HG03060 (cell line): ENCODE measurements at regions not wholly inside any gene's neighbourhood (a gene's known extent, or its start where the extent isn't known, plus 50 kb on each side); places are given as distances from the start of the nearest gene placed in this dataset.
"Not testable (repeated sequence)": the region's sequence is repeated elsewhere in the genome, so short reads cannot be mapped to it uniquely, and the experiment has no call there.

Experiments
- ATAC-seq: cut with Tn5 transposase; IDR thresholded peaks from one replicate; pipeline ENCODE4 v1.9.1; 2021; ENCODE audit warnings: low read depth, moderate number of reproducible peaks; ENCODE audit not compliant: unreplicated experiment

DNA sequence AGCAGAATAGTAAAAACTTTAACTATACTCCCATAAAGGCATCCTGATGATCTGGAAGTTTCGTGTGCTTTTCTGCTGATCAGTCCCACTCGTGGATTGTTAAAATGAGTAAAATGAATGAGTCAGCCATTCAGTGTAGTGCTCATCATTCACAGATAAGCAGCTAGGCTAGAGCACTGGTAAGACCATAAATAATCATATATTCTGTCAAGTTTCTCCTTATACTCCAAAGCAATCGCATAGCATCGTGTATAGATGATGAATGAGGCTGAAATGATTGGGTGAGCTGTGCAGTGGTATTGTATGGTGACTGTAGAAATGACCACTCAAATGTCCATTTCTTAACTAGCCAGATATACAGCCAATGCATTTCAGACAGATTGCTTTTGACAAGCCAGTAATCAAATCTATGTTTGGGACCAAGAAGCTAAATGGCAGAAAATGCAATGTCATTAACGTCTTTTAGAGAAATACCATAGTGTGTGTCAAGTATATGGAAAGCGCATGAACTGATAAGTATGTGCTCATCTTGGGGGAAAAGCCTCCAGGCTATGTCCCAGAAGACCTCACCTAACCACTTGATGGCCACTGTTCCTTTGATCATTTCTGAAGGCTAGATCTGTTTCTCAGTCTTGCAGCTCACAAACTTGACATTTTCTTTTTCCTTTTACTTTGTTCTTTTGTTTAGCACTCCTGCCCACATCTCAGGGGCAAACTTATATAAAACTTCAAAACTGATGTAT lies 227.2 kb upstream of the FAM3C start:
- no peak for ATAC-seq

DNA sequence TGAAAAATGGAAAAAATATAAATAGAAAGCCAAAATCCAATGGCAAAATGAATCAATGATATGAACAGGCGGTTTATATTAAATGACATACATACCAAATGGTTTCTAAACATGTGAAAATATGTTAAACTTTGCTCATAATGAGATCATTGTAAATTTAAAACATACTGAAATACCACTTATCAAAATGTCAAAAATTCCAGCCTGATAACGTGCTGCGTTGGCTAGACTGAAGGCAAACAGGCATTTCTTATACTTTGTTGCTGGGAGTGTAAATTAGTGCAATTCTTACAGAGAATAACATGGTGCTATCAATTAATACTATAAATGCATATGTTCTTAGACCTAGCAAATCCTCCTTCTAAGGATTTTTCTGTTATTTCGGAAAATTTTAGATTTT lies 225.8 kb upstream of the FAM3C start:
- no peak for ATAC-seq

DNA sequence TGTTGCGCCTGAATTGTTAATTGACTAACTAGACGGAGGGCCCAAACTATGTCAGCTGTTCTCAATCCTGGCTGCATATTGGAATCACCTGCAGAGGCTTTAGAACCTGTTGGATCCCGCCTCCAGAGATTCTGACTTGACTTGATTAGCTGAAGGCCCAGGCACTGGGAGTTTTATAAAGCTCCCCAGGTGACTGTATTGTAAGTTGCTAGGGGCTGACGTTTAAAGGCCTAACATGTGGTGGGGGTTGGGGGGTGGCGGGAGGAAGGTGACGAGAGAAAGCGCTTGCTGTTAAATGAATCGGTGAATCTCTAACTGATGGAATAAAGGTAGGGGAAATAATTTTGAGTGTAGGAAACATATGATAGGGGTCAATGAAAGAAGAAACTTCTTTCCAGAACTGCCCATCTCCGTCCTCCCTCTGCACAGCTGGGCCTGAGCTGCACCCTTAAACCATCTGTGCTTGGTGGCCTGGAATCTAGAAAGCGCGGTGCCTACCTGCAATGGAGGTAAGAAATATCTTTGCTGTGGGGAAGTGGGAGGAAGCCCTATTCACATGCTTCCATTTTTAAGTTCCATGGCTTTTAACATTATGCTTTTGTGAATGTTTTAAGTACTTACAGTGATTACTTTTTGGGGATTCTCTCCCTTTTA lies 225.0 kb upstream of the FAM3C start:
- no peak for ATAC-seq

DNA sequence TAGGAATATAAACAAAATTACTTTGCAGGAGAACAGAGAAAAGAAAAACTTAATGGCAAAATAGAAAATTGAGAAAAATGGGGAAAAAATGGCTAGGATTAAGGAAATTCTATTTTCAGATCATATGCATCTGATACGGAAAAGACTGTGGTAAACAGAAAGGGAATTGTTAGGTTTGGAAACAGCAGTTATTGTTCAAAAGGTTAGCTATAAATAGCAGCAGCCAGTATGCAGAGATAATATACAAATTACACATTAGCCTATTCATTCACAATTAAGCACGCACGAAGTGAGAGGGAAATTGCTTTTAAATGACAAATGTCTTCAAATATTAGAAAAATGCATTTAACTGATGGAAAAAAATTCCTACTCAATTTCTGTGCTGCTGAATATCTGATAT lies 224.1 kb upstream of the FAM3C start:
- ATAC-seq: no peak

DNA sequence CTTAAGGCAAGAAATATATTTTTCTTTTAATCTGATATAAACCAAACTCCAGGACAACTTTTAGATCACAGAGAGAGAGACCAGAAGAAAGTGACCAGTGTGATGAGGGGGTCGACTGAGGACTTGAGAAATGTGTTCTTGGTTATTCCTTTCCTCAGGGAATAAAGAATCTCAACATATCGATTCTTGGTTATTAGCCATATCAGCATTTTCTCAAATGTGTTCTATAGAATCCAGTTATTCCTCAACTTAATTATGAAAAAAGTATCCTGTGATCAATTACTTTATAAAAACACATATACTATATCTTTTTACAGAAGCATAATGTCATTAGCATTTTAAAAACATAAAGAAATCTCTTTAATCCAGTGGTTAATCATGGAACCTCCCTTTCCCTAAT lies 222.1 kb upstream of the FAM3C start:
- no peak for ATAC-seq

DNA sequence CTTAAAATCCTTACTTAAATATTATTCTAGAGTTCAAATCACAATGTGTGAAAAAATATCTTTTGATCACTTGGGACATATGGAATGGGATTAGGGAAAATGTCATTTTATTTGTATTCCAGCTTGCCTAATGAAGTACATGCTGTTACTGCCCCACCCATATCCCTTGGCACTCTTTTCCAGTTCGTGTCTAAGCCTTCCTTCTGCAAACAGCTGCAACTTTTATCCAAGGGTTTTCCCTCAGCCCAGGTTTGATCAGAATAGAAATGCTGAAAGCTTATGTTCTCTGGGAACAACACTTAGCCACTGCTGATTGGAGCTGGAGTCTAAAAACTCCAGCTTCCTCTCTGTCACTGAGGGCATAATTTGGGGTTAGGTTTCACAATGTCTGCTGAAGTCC lies 214.1 kb upstream of the FAM3C start:
- no peak for ATAC-seq

DNA sequence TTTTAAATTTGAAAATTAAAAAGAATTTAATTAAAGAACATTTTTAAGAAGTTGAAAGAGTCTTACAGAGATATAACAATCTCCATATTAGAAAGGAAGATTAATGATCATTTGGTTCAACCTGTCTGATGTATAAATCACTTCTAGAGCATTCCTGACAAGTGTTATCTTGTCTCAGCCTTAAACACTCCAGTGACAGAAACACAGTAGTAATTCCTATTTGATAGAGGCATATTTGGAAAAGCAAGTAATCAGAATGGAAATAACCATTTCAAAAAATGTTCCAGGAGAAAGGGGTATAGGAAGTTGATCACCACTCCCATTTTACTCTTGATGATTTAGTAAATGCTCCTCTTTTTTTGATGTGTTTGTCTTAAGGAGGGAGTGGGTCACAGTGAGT lies 213.1 kb upstream of the FAM3C start:
- no peak for ATAC-seq

DNA sequence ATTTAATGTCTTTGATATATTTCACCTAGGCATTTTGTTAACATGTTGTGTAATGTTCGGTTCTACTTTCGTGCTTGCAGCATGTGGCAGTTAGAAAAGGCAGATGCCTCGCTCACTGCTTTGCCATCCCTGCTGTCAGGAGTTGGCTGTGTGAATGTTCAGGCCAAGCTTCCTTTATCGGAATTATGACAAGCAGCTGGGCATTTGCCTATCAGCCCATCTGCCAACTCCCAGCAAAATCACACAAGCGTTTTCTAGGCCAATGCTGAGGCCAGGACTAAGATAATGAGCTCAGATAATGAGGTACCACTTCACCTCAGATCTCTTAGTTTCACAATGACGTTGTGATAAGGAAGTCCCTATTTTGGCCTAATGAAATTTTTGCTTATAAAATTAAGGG lies 212.7 kb upstream of the FAM3C start:
- no peak for ATAC-seq

DNA sequence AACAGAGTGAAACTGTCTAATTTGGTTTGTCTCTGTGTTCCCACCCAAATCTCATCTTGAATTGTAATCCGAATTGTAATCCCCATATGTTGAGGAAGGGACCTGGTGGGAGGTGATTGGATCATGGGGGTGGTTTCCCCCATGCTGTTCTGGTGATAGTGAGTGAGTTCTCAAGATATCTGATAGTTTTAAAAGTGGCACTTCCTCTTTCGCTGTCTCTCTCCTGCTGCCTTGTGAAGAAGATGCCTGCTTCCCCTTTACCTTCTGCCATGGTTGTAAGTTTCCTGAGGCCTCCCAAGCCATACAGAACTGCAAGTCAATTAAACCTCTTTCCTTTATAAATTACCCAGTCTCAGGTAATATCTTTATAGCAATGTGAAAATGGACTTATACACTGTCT lies 212.1 kb upstream of the FAM3C start:
- ATAC-seq: not testable (repeated sequence)

DNA sequence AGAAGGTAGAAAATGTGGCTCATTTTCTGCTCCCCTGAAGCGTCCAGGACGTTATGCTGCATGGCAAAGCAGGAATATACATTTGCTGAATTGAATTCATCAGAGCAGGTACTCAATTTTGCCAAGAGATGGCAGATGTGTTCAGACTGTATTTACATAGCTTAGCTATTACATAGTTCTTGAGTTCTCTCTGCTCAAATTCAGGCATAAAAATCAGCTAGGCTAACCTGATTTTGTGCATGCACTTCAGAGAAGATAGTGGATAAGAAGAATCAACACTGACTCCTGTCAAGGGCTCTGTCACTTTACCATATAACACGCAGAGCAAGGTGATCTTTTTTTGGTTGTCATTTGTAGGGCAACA lies 209.2 kb upstream of the FAM3C start:
- no peak for ATAC-seq

DNA sequence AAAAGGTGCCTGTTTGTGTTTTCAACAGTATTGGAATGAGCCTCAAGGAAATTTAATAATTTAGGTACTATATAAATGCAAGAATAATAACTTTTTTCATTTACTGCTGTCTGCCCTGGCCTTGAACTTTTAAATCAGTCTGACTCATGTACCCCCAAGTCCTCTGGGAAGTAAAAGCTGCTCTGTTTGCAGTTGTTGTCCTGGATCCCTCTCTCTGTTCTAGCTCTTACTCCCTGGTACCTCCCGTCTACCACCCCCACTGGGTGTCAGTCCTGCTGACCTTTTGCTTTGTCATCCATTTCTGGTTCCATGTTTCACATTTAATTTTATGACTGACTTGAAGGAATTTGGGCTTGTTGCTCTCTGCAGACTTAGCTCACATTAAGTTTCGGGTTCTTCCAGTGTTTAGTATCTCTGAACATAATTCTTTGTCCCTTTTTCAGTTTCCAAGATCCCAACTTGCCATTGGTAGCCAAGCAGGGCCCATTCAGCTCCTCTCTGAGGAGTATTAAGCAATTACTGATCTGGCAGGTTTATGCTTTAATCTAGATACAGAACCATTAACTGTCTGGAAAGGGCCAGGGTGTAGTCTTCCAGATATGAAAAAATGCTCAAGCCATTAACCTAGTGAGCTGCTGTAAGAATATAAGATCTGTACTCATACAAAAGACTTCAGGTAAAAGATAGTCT lies 208.7 kb upstream of the FAM3C start:
- no peak for ATAC-seq

DNA sequence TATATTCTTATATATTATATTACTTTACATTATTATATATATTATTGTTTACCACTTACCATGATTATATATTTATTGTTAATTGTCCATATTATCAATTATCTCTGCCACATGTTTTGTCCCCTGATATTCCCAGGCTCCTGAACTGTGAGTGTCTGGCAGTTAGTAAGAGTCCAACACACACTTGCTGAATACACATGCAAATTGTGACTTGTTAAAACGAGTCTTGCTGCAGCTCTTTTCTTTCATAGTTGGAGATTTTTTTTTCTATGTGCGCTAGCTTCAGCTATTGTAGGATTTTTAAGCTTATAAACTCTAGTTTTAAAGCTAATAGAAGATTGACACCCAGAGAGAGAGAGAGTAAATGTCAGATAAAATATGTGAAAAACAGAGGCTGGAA lies 207.8 kb upstream of the FAM3C start:
- no peak for ATAC-seq

DNA sequence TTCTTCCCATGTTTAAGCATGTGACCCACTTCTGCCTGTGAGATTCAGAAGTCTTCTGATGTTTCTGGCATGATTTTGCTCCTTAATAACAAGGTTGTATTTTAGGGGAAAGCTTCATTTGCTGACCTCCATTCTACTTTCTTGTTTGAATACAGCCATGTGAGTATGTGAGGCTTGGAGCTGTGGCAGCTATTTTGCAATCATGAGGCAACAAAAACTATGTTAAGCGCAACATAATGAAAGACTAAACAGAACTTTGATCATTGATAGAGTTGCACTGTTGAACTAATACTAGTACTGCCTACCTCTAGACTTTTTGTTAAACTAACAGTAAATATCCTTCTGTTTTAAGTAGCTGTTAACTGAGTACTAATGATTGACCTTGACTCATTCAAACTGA lies 203.8 kb upstream of the FAM3C start:
- no peak for ATAC-seq

DNA sequence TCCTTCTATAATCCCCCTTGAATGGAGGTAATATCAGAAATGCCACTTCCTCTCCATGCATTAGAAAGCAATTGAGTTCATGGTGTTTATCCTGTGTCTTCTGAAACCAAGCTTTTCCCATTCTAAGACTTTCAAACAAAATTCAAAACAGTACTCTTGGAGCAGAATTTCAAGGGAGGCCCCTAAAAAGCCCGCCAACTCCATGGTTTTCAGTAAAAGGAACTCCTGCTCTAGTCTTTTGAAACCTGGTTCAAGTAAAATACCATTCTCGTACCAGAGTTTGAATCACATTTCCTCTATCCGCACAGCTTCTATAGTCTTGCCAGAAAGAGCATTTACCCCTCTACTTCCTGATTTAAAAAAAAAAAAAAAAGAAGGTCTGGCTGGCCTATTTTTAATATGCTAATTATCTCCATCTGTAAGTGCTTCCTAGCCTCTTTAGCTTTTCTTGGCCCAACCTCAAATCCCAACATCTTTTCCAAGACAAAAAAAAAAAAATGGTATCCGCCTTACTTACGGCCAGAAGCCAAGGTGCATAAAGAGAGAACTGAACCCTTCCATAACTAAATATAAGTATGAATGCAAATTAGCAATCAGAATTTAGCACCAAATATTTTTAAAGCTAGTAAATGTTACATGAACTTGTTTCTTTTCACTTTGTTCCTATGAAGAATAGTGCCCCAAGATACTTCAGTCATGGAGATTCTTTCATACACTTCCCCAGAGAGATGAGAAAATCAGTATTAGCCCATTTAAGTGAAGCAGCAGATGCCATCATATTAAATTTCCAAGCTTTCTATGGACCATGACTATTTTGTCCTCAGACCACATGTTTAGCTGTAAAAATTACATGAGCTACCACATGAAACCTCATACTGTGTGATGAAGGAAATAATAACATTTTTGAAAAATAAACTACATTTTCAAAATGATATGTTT lies 199.9 kb upstream of the FAM3C start:
- no peak for ATAC-seq

DNA sequence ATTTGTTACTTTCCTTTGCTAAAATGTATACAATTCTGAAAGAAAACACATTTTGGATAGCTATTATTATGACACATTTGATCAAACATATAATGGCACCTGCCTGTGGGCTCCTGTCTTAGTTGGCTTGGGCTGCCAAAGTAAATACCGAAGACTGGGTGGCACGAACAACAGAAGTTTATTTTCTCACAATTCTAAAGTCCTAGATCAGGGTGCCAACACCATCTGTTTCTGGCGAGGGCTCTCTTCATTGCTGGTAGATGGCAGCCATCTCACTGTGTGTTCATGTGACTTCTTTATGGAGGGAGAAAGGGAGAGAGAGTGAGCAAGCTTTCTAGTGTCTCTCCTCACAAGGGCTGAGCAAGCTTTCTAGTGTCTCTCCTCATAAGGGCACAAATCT lies 195.8 kb upstream of the FAM3C start:
- ATAC-seq: no peak

DNA sequence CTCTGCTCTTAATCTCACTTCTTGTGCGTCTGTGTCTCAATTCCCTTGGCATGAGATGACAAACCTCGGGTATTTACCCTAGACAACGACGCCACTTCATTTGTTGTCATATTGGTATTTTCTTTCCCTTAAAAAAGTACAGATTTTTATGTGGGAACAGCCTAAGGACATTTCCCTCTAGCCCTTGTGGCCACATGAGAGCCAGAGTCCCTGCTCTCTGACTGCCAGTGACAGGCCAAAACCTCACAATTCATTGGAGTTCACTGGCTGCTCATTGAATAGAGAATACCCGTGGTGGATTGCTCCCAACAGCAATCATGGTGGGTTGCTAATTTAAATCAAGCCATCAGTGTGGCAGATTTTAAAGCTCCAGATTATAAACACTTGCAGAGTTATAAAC lies 191.3 kb upstream of the FAM3C start:
- no peak for ATAC-seq

DNA sequence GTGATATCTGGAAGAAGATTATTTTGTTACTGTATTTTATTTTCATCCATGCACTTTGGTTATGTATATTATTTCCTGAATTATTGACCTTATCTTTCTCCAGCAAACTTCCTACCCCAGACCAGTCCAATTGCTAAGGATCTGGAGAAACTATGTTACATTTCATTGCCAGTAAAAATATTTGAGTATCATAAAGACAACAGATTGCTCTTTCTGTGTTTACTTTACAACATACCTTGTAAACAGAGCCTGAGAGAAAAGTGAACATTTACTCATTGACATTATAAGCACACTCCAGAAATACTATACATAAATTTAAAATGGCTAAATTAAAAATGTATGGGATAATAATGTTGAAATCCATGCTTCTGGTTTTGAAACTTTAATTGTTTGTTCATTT lies 186.2 kb upstream of the FAM3C start:
- ATAC-seq: no peak

DNA sequence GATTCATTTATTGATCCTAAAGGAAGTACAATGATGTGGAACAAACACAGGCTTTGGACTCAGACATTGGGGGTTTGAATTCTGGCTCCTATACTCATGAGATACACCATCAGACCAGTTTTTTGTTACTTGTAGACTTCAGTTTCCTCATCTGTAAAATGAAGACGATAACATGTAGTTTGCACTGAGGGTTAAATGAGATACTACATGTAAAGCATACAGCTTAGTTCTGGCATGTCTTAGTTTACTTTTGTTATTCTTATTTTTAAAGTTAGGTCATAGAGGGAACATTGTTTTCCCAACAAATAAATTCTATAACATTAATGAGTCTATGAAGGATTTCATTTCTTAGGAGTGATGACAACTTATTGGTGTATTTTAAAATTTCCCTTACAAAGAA lies 183.5 kb upstream of the FAM3C start:
- ATAC-seq: no peak

DNA sequence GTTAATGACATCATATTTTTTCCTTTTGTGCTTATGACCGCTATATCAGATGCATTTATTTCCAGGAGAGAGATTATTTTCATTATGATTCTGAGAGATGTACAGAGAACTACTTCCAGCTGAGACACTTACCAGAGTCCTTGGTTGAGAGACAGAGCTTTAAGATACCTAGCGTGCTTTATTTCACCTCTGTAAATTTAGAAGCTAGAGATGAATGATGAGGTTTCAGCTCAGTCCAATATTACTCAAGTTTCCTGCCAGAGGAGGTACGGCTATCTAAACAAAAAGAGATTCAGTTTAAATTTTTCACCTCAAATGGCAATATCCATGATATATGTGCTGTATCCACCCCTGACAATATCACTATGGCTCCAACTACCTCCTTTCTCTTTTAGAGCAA lies 182.6 kb upstream of the FAM3C start:
- no peak for ATAC-seq

DNA sequence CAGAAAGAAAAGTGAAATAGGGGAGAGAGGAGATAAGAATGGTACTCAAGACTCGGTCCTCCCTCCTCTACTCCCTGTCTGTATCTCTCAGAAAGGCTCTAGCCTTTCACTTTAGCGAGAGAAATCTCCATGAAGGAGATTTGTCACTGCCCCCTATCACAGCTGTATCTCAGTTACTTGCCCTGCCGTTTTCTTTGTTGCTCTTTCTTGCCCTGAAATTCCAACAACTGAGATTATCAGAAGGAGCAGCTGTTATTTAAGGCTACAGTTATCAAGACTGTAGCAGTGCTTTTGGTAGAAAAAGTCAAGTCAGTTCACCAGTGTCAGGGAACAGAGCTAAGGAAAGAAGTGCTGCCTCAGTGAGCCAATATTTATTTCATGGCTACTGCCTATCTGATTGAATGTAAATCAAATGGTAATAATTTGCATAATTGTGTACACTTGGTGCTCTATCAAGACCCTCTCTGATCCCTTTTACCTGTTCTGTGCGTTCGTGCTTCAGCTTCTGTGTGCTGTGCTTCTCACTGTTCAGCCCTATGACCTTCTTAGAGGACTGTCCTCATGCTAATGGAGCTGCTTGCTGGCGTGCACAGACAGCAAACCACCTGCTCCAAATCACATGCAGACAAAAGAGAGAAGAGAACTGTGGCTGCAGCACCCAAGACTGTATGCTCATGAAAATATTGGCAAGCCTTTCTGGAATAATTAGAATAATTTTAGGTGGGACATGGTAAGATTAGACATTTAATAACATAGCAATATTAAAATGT lies 180.2 kb upstream of the FAM3C start:
- ATAC-seq: no peak
